SK-N-SH treated with all-trans-retinoic acid at 6 μM for 48 hours (cell line): ENCODE measurements at regions not wholly inside any gene's neighbourhood (a gene's known extent, or its start where the extent isn't known, plus 50 kb on each side); places are given as distances from the start of the nearest gene placed in this dataset.

Experiments used
- ARNTL ChIP-seq: fragments of 450-650 bp; formaldehyde crosslinking; IDR thresholded peaks from 2 replicates; pipeline ENCODE4 v1.5.0; 2020; ENCODE audit warnings: low read depth, mild to moderate bottlenecking, moderate library complexity, borderline replicate concordance
- ISL1 ChIP-seq: fragments of 250-450 bp; sonication (Bioruptor Pico); IDR thresholded peaks from 2 replicates; pipeline ENCODE4 v2.1.2; 2022; ENCODE audit warnings: mild to moderate bottlenecking, moderate library complexity
- OSR1 ChIP-seq: fragments of 250-450 bp; sonication (Bioruptor Pico); IDR thresholded peaks from 2 replicates; pipeline ENCODE4 v1.8.0; 2022; ENCODE audit warnings: moderate library complexity, mild to moderate bottlenecking, inconsistent platforms
- PPARA ChIP-seq: fragments of 250-450 bp; sonication (Bioruptor Pico); IDR thresholded peaks from 2 replicates; pipeline ENCODE4 v1.5.0; 2020; ENCODE audit warnings: mild to moderate bottlenecking, borderline replicate concordance
- TCF4 ChIP-seq: fragments of 250-450 bp; sonication (Bioruptor Pico); IDR thresholded peaks from 2 replicates; pipeline ENCODE4 v1.8.0; 2021; ENCODE audit warnings: mild to moderate bottlenecking, moderate library complexity, borderline replicate concordance
- ZFP3 ChIP-seq: fragments of 250-450 bp; sonication (Bioruptor Pico); IDR thresholded peaks from 2 replicates; pipeline ENCODE4 v1.5.0; 2020; ENCODE audit warnings: mild to moderate bottlenecking, moderate library complexity
- TF ChIP-seq, protein P1 (sequence below): fragments of 250-450 bp; sonication (Bioruptor Pico); IDR thresholded peaks from 2 replicates; pipeline ENCODE4 v1.5.1; 2020; ENCODE audit warnings: low read depth, mild to moderate bottlenecking, moderate library complexity
- TF ChIP-seq, protein P2 (sequence below): fragments of 250-450 bp; sonication (Bioruptor Pico); IDR thresholded peaks from 2 replicates; pipeline ENCODE4 v1.8.0; 2020; ENCODE audit warnings: mild to moderate bottlenecking, moderate library complexity, borderline replicate concordance
- TF ChIP-seq, protein P3 (sequence below): fragments of 250-450 bp; sonication (Bioruptor Pico); IDR thresholded peaks from 2 replicates; pipeline ENCODE4 v1.5.0; 2020; ENCODE audit warnings: mild to moderate bottlenecking, moderate library complexity

DNA sequence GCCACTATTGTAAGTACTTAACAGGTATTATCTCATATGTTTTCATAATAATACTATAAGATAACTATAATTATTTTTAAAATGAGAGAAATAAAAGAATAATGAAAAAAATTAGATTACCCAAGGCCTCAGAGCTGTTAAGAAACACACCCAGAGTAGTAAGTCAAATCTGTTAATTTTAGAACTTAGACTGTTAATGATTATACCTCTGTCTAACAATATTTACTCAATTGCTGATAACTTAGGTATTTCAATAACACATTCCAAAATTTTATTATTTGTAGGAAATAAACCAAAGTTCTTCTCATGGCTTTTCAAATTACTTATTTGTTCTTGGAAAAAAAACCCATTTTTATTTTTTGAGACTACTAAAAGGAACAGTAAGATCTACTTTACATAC lies 227.5 kb upstream of the KCNH7 start:
- no peak for TF ChIP-seq ZFP3 (CRISPR knock-in tag)
- TF ChIP-seq ISL1 (CRISPR knock-in tag), result no peak
- TF ChIP-seq, protein P1, sequence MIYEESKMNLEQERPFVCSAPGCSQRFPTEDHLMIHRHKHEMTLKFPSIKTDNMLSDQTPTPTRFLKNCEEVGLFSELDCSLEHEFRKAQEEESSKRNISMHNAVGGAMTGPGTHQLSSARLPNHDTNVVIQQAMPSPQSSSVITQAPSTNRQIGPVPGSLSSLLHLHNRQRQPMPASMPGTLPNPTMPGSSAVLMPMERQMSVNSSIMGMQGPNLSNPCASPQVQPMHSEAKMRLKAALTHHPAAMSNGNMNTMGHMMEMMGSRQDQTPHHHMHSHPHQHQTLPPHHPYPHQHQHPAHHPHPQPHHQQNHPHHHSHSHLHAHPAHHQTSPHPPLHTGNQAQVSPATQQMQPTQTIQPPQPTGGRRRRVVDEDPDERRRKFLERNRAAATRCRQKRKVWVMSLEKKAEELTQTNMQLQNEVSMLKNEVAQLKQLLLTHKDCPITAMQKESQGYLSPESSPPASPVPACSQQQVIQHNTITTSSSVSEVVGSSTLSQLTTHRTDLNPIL (CRISPR knock-in tag), result no peak
- TF ChIP-seq, protein P2, sequence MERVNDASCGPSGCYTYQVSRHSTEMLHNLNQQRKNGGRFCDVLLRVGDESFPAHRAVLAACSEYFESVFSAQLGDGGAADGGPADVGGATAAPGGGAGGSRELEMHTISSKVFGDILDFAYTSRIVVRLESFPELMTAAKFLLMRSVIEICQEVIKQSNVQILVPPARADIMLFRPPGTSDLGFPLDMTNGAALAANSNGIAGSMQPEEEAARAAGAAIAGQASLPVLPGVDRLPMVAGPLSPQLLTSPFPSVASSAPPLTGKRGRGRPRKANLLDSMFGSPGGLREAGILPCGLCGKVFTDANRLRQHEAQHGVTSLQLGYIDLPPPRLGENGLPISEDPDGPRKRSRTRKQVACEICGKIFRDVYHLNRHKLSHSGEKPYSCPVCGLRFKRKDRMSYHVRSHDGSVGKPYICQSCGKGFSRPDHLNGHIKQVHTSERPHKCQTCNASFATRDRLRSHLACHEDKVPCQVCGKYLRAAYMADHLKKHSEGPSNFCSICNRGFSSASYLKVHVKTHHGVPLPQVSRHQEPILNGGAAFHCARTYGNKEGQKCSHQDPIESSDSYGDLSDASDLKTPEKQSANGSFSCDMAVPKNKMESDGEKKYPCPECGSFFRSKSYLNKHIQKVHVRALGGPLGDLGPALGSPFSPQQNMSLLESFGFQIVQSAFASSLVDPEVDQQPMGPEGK (CRISPR knock-in tag), result no peak
- TF ChIP-seq TCF4 (CRISPR knock-in tag), result no peak
- no peak for TF ChIP-seq OSR1 (CRISPR knock-in tag)
- TF ChIP-seq ARNTL, result no peak
- TF ChIP-seq PPARA, result no peak
- TF ChIP-seq, protein P3, sequence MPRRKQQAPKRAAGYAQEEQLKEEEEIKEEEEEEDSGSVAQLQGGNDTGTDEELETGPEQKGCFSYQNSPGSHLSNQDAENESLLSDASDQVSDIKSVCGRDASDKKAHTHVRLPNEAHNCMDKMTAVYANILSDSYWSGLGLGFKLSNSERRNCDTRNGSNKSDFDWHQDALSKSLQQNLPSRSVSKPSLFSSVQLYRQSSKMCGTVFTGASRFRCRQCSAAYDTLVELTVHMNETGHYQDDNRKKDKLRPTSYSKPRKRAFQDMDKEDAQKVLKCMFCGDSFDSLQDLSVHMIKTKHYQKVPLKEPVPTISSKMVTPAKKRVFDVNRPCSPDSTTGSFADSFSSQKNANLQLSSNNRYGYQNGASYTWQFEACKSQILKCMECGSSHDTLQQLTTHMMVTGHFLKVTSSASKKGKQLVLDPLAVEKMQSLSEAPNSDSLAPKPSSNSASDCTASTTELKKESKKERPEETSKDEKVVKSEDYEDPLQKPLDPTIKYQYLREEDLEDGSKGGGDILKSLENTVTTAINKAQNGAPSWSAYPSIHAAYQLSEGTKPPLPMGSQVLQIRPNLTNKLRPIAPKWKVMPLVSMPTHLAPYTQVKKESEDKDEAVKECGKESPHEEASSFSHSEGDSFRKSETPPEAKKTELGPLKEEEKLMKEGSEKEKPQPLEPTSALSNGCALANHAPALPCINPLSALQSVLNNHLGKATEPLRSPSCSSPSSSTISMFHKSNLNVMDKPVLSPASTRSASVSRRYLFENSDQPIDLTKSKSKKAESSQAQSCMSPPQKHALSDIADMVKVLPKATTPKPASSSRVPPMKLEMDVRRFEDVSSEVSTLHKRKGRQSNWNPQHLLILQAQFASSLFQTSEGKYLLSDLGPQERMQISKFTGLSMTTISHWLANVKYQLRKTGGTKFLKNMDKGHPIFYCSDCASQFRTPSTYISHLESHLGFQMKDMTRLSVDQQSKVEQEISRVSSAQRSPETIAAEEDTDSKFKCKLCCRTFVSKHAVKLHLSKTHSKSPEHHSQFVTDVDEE (CRISPR knock-in tag), result no peak
